ENCODE measurements at regions not wholly inside any gene's neighbourhood (a gene's known extent, or its start where the extent isn't known, plus 50 kb on each side); places are given as distances from the start of the nearest gene placed in this dataset.
A peak's percentile ranks its signal among the peaks of the same experiment; 100 is the strongest.

DNA sequence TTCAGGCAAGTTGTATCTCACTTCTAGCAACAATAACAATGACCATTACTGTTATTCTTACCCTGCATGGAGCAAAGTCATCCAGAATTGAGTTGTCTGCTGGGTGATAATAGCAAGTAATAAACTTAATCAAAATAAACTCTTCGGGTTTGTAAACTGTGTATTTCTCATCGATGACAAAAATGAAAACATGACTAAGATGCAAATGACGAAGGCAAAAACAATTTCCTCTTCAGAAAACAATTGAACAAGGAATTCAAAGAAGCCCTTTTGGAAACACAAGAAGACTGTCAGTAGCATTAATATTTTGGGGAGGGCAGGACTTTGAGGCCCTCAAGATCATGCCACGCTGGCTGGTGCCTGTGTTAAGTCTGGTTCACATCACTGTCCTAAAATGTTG is 232.0 kb downstream of the BTG1 start:
- H3K4me3 ChIP-seq (ENCODE audit: low read length): no peak overlapping the region
- TF ChIP-seq, protein P1, sequence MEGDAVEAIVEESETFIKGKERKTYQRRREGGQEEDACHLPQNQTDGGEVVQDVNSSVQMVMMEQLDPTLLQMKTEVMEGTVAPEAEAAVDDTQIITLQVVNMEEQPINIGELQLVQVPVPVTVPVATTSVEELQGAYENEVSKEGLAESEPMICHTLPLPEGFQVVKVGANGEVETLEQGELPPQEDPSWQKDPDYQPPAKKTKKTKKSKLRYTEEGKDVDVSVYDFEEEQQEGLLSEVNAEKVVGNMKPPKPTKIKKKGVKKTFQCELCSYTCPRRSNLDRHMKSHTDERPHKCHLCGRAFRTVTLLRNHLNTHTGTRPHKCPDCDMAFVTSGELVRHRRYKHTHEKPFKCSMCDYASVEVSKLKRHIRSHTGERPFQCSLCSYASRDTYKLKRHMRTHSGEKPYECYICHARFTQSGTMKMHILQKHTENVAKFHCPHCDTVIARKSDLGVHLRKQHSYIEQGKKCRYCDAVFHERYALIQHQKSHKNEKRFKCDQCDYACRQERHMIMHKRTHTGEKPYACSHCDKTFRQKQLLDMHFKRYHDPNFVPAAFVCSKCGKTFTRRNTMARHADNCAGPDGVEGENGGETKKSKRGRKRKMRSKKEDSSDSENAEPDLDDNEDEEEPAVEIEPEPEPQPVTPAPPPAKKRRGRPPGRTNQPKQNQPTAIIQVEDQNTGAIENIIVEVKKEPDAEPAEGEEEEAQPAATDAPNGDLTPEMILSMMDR (conservative IDR thresholded peaks at IDR 0.05; ENCODE audit: low read length): no peak
- DNase-seq (ENCODE audit: low read depth): no peak

DNA sequence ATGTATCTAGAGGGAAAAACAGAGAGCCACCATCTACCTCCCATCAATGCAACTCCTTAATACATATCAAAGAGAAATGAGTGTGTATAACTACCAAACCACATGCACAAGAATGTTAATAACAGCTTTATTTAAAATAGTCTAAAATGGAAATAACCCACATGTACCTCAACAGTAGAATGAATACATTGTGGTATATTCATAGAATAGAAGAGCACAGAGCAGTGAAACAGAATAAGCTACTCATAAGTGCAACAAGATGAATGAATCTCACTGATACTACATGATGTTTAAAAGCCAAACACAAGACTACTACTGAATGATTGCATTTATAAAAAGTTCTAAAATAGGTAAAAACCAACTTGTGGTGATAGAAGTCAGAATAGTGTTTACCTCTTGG is 232.5 kb downstream of the BTG1 start:
- TF ChIP-seq, protein P1 (conservative IDR thresholded peaks at IDR 0.05; ENCODE audit: low read length): no peak
- DNase-seq (ENCODE audit: low read depth): no peak

DNA sequence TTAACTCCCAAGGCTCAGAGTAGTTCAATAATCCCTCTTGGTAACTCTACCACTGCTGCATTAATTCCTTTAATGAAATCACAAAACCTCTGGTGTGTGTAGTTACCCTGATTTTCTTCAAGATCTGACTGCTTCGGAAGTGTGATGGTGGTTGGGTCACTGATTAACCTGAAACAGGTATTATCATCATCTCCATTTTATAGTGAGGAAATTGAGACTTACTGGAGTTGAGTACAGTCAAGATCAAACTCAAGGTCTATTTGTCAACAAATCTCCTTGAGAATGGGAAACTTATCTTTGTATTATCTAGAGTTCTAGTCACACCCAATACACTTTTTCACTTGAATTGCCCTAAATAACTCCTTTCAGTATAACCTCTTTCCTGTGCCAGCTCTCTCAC is 233.5 kb downstream of the BTG1 start:
- no peak overlapping the region for H3K4me3 ChIP-seq (ENCODE audit: low read length)
- DNase-seq (ENCODE audit: low read depth): no peak
- TF ChIP-seq, protein P1 (conservative IDR thresholded peaks at IDR 0.05; ENCODE audit: low read length): no peak

More for the DNA sequence above, 232.5 kb downstream of the BTG1 start:
- H3K4me3 ChIP-seq (ENCODE audit: low read length): no peak overlapping the region

DNA sequence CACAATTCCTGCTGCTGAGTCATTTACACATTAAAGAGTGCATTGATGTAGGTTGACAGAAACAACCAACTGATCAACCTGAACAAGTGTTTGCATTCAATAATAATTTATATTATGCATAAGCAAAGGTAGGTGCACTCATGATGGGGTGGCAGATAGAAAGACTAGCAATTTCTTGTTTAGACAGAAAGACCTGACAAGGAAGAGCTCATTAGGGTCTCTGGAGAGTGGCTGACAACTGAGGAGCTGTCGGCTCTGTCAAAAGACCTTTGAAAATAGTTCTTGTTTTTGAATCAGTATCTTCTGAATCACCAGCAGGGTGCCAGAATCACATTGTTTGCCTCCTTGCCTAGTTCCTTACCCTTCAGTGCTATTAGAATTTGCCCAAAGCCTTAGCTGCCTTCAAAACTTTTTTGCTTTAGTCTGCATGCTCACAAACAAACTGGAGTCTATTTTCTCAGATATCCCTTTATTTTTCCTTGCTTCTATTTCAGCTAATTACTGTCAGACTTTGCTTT is 234.7 kb downstream of the BTG1 start:
- TF ChIP-seq, protein P1 (conservative IDR thresholded peaks at IDR 0.05; ENCODE audit: low read length): no peak
- no peak overlapping the region for H3K4me3 ChIP-seq (ENCODE audit: low read length)
- DNase-seq (ENCODE audit: low read depth): no peak

DNA sequence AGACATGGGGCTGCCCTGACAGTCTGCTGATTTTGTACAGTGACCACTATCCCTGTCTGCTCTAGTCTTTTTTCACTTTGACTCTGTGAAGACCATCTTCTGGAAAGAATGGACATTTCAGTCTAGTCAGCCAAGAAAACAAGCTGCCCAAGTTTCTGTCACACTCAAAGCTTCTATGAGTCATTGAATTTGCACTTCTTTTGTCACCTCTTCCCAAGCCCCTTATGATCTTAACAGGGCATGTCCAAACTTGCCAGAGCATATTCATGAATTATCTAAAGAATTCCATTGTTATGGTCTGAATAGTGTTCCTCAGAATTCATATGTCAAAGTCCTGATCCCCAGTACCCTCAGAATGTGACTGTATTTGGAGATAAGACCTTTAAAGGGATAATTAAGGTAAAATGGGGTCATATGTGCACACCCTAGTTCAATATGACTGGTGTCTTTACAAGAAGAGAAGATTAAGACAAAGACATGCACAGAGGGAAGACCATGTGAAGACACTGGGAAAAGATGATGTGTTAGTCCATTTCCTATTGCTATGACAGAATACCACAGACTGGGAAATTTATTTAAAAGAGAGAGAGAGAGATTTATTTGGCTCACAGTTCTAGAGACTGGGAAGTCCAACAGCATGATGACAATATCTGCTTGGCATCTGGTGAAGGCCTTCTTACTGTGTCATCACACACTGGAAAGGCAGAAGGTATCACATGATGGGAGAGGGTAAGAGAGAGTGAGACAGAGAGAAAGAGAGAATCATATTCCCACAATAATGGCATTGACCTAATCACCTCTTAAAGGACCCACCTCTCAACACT is 242.6 kb downstream of the BTG1 start:
- H3K4me3 ChIP-seq (ENCODE audit: low read length): no peak overlapping the region
- TF ChIP-seq, protein P1 (conservative IDR thresholded peaks at IDR 0.05; ENCODE audit: low read length): no peak
- DNase-seq (ENCODE audit: low read depth): peak; percentile 52

DNA sequence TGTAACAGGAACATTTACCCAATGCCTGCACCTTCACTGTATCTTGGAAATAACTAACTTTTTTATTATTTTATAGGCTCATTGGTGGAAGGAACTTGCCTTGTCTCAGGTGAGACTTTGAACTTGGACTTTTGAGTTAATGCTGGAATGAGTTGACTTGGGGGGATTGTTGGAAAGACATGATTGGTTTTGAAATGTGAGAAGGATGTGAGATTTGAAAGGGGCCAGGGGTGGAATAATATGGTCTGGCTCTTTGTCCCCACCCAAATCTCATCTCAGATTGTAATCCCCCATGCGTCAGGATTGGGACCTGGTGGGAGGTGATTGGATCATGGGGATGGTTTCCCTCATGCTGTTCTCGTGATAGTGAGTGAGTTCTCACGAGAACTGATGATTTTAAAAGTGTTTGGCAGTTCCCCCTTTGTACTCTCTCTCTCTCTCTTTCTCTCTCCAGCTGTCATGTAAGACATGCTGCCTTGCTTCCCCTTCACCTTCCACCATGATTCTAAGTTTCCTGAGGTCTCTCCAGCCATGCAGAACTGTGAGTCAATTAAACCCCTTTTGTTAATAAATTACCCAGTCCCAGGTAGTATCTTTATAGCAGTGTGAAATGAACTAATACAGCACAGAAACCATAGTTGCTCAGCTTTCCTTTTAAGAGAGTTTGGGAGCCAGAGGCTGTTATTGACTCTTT is 244.1 kb downstream of the BTG1 start:
- TF ChIP-seq, protein P1 (conservative IDR thresholded peaks at IDR 0.05; ENCODE audit: low read length): no peak
- no peak overlapping the region for H3K4me3 ChIP-seq (ENCODE audit: low read length)
- DNase-seq (ENCODE audit: low read depth): no peak

Data from AG10803 (cell line).